Suprapubic skin (tissue), 3 donors: ENCODE measurements at regions not wholly inside any gene's neighbourhood (a gene's known extent, or its start where the extent isn't known, plus 50 kb on each side); places are given as distances from the start of the nearest gene placed in this dataset.

Experiments
- CTCF ChIP-seq, 2 donors: fragments of 200-600 bp in 1 of 2; fragments of 450-650 bp in 1 of 2; sonication (generic) in 1 of 2; IDR thresholded peaks; one replicate each; pipeline ENCODE4 v1.5.1; 2016 to 2019; ENCODE audit warnings: antibody characterized with exemption in 2 of 2, mild to moderate bottlenecking in 1 of 2, moderate library complexity in 1 of 2
- POLR2AphosphoS5 ChIP-seq, 3 donors: sonication (generic); formaldehyde crosslinking; IDR thresholded peaks; one replicate each; pipeline ENCODE4 v1.6.1; 2017; ENCODE audit warnings: antibody characterized with exemption in 3 of 3

DNA sequence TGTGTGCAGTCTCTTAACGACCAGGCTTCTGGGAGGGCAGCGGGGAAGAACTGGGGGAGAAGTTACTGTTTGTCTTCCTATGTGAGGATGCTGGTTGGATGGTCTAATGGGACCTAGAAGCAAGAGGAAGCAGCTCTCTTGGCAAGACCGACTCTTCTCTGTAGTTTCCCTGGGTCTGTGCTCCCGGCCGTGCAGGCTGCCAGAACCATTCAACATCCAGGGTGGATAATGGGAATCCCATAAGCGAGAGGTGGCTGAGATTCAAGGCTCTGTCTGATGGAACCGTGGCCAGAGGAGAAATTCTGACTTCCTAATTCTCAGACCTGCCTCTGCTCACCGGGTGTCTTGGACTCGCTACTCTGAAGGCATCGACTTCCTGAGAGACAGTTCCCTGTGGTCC is 561.0 kb upstream of the TBX3 start:
- no peak for TF ChIP-seq CTCF (IDR thresholded peaks at IDR 0.05)
- no peak for TF ChIP-seq POLR2AphosphoS5 (IDR thresholded peaks at IDR 0.05)
